ENCODE measurements at regions not wholly inside any gene's neighbourhood (a gene's known extent, or its start where the extent isn't known, plus 50 kb on each side); places are given as distances from the start of the nearest gene placed in this dataset.

DNA sequence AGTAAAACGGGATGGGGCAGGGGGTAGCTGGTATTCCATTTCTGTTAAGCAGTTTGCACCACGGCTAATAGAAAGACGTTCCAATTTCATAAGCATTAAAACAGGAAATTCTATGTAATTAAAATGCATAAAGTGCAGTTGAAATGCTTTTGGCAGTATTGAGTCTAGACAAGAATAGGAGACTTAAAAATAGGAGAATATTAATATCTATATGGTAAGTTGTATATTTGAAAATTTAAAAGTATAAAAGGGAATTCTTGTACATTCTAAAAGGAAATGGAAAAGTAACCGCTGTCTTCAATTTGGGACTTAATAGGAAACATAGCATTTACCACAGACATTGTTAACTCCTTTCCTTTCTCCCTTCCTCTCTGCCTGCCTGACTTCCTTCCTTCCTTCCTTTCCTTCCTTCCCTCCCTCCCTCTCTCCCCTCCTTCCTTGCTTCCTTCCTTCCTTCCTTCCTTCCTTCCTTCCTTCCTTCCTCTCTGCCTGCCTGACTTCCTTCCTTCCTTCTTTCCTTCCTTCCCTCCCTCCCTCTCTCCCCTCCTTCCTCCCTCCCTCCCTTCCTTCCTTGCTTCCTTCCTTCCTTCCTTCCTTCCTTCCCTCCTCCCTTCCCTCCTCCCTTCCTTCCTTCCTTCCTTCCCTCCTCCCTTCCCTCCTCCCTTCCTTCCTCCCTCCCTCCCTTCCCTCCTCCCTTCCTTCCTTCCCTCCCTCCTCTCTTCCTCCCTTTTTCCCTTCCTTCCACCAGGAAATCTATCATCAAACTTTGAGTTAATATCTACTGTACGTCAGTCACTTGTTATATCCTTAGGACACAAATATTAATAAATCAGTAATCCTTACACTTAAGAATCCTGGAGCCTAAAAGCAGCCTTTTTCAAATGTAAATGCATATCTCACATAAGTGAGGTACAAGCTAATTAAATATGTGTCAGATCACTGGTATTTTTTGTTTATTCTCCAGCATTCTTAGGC lies 1049.3 kb downstream of the GALC start:
- TF ChIP-seq, protein P1, sequence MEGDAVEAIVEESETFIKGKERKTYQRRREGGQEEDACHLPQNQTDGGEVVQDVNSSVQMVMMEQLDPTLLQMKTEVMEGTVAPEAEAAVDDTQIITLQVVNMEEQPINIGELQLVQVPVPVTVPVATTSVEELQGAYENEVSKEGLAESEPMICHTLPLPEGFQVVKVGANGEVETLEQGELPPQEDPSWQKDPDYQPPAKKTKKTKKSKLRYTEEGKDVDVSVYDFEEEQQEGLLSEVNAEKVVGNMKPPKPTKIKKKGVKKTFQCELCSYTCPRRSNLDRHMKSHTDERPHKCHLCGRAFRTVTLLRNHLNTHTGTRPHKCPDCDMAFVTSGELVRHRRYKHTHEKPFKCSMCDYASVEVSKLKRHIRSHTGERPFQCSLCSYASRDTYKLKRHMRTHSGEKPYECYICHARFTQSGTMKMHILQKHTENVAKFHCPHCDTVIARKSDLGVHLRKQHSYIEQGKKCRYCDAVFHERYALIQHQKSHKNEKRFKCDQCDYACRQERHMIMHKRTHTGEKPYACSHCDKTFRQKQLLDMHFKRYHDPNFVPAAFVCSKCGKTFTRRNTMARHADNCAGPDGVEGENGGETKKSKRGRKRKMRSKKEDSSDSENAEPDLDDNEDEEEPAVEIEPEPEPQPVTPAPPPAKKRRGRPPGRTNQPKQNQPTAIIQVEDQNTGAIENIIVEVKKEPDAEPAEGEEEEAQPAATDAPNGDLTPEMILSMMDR (conservative IDR thresholded peaks at IDR 0.05), result no peak
- TF ChIP-seq EZH2 (IDR thresholded peaks at IDR 0.05; ENCODE audit: low read depth), result no peak

All from PC-9 (cell line).